Activated naive CD8-positive, alpha-beta T cell treated with anti-CD3 and anti-CD28 coated beads, Interleukin-2, amount 50 U/mL, for 16 hours (primary cell): ENCODE measurements at regions not wholly inside any gene's neighbourhood (a gene's known extent, or its start where the extent isn't known, plus 50 kb on each side); places are given as distances from the start of the nearest gene placed in this dataset.

Source experiments
- DNase-seq: peaks from one replicate; pipeline ENCODE4 v3.0.0-alpha.2; 2020; ENCODE audit warnings: low read depth, low spot score

GRCh38 chr1:87615491-87615890 lies 286.8 kb downstream of the LMO4 start:
- DNase-seq, result no peak

GRCh38 chr1:87615901-87616300 lies 287.2 kb downstream of the LMO4 start:
- no peak for DNase-seq

- DNase-seq, result no peak
Measured at GRCh38 chr1:87620807-87621206, 292.1 kb downstream of the LMO4 start.

GRCh38 chr1:87629673-87630072 lies 301.0 kb downstream of the LMO4 start:
- DNase-seq, result no peak

- DNase-seq, result no peak
Measured at GRCh38 chr1:87632232-87632631, 303.6 kb downstream of the LMO4 start.

GRCh38 chr1:87636198-87636892 lies 307.7 kb downstream of the LMO4 start:
- DNase-seq, result no peak

- no peak for DNase-seq
Measured at GRCh38 chr1:87638636-87639035, 310.0 kb downstream of the LMO4 start.

- DNase-seq, result no peak
Measured at GRCh38 chr1:87641996-87642395, 313.3 kb downstream of the LMO4 start.

- DNase-seq, result no peak
Measured at GRCh38 chr1:87642581-87643221, 314.0 kb downstream of the LMO4 start.

GRCh38 chr1:87644033-87644578 lies 315.4 kb downstream of the LMO4 start:
- no peak for DNase-seq

- DNase-seq, result no peak
Measured at GRCh38 chr1:87644579-87645190, 316.0 kb downstream of the LMO4 start.

GRCh38 chr1:87647430-87648177 lies 318.9 kb downstream of the LMO4 start:
- no peak for DNase-seq

- DNase-seq, result no peak
Measured at GRCh38 chr1:87648323-87649119, 319.8 kb downstream of the LMO4 start.

GRCh38 chr1:87650306-87650705 lies 321.6 kb downstream of the LMO4 start:
- no peak for DNase-seq

- DNase-seq, result no peak
Measured at GRCh38 chr1:87652176-87652575, 323.5 kb downstream of the LMO4 start.

GRCh38 chr1:87665151-87665550 lies 336.5 kb downstream of the LMO4 start:
- DNase-seq, result no peak

- DNase-seq, result no peak
Measured at GRCh38 chr1:87666681-87667080, 338.0 kb downstream of the LMO4 start.

- no peak for DNase-seq
Measured at GRCh38 chr1:87669674-87670073, 341.0 kb downstream of the LMO4 start.

- DNase-seq, result no peak
Measured at GRCh38 chr1:87673309-87673708, 344.6 kb downstream of the LMO4 start.

- DNase-seq, result no peak
Measured at GRCh38 chr1:87673748-87674147, 345.1 kb downstream of the LMO4 start.

- no peak for DNase-seq
Measured at GRCh38 chr1:87674791-87675190, 346.1 kb downstream of the LMO4 start.
